ENCODE measurements at regions not wholly inside any gene's neighbourhood (a gene's known extent, or its start where the extent isn't known, plus 50 kb on each side); places are given as distances from the start of the nearest gene placed in this dataset.

GRCh38 chr16:54422159-54422558 is 135.6 kb upstream of the IRX3 start:
- H3K4me1 Mint-ChIP-seq (ENCODE audit: insufficient read depth, unreplicated experiment): peaks cover 39% of the 10 kb centered on the region
- H3K27me3 Mint-ChIP-seq (ENCODE audit: insufficient read depth, unreplicated experiment): no peaks in the 10 kb centered on the region
- intact Hi-C loops (cut with micrococcal nuclease): no loop called here
- no peak overlapping the region for H3K27ac Mint-ChIP-seq (ENCODE audit: low read depth, unreplicated experiment)
- CTCF ChIA-PET: interaction anchor here (1.0 kb wide), 1 partner anchor 887 kb away, joined by 3 read pairs; no protein-coding TSS in a partner anchor
- H3K36me3 Mint-ChIP-seq (ENCODE audit: insufficient read depth, unreplicated experiment): peaks cover 5% of the 10 kb centered on the region
- no peak for DNase-seq (ENCODE audit: unreplicated experiment)
- POLR2A ChIA-PET: interaction anchor here (0.6 to 6.1 kb wide), 6 partner anchors 25 to 508 kb away, joined by 3 to 73 read pairs (median 4); partner anchors contain the start of genes IRX3 and IRX5
- TF ChIP-seq CTCF (IDR thresholded peaks at IDR 0.05; ENCODE audit: unreplicated experiment): no peak
- H3K4me3 Mint-ChIP-seq (ENCODE audit: unreplicated experiment): no peak overlapping the region
- no peaks in the 10 kb centered on the region for H3K9me3 Mint-ChIP-seq (ENCODE audit: unreplicated experiment)
- no TSS peak for BruUV-seq (replicated peaks)

- Mint-ChIP-seq H3K4me1 (ENCODE audit: insufficient read depth, unreplicated experiment) (peaks cover 32% of the 10 kb centered on the region), H3K9me3 (ENCODE audit: unreplicated experiment) (no peaks in the 10 kb centered on the region), H3K27ac (ENCODE audit: low read depth, unreplicated experiment) (no peak overlapping the region), H3K4me3 (ENCODE audit: unreplicated experiment) (no peak overlapping the region), H3K36me3 (ENCODE audit: insufficient read depth, unreplicated experiment) (peaks cover 5% of the 10 kb centered on the region), H3K27me3 (ENCODE audit: insufficient read depth, unreplicated experiment) (no peaks in the 10 kb centered on the region)
- intact Hi-C loops (cut with micrococcal nuclease): no loop called here
- BruUV-seq (replicated peaks): no TSS peak
- TF ChIP-seq CTCF (IDR thresholded peaks at IDR 0.05; ENCODE audit: unreplicated experiment): no peak
- CTCF ChIA-PET: interaction anchor here (0.6 kb wide), 2 partner anchors 344 to 619 kb away, joined by 4 read pairs; no protein-coding TSS in a partner anchor
- POLR2A ChIA-PET: interaction anchor here (0.7 kb wide), 1 partner anchor 505 kb away, joined by 3 read pairs; no protein-coding TSS in a partner anchor
- DNase-seq (ENCODE audit: unreplicated experiment): no peak
Measured at GRCh38 chr16:54421220-54421619, 134.6 kb upstream of the IRX3 start.

- no TSS peak for BruUV-seq (replicated peaks)
- intact Hi-C loops (cut with micrococcal nuclease): no loop called here
- H3K27ac Mint-ChIP-seq (ENCODE audit: low read depth, unreplicated experiment): no peak overlapping the region
- no peak overlapping the region for H3K4me3 Mint-ChIP-seq (ENCODE audit: unreplicated experiment)
- peaks cover 16% of the 10 kb centered on the region for H3K4me1 Mint-ChIP-seq (ENCODE audit: insufficient read depth, unreplicated experiment)
- H3K36me3 Mint-ChIP-seq (ENCODE audit: insufficient read depth, unreplicated experiment): no peaks in the 10 kb centered on the region
- H3K9me3 Mint-ChIP-seq (ENCODE audit: unreplicated experiment): no peaks in the 10 kb centered on the region
- POLR2A ChIA-PET: no interaction called here
- TF ChIP-seq CTCF (IDR thresholded peaks at IDR 0.05; ENCODE audit: unreplicated experiment): no peak
- no peak for DNase-seq (ENCODE audit: unreplicated experiment)
- no peaks in the 10 kb centered on the region for H3K27me3 Mint-ChIP-seq (ENCODE audit: insufficient read depth, unreplicated experiment)
- CTCF ChIA-PET: interaction anchor here (0.6 kb wide), 1 partner anchor 415 kb away, joined by 5 read pairs; no protein-coding TSS in a partner anchor
Measured at GRCh38 chr16:54418903-54419302, 132.3 kb upstream of the IRX3 start.

- peaks cover 4% of the 10 kb centered on the region for H3K4me1 Mint-ChIP-seq (ENCODE audit: insufficient read depth, unreplicated experiment)
Measured at GRCh38 chr16:54417384-54417783, 130.8 kb upstream of the IRX3 start.

More at GRCh38 chr16:54417384-54417783, 130.8 kb upstream of the IRX3 start:
- CTCF ChIA-PET: interaction anchor here (0.6 kb wide), 1 partner anchor 499 kb away, joined by 3 read pairs; no protein-coding TSS in a partner anchor
- TF ChIP-seq CTCF (IDR thresholded peaks at IDR 0.05; ENCODE audit: unreplicated experiment): no peak
- Mint-ChIP-seq H3K36me3 (ENCODE audit: insufficient read depth, unreplicated experiment) (no peaks in the 10 kb centered on the region), H3K27me3 (ENCODE audit: insufficient read depth, unreplicated experiment) (no peaks in the 10 kb centered on the region), H3K27ac (ENCODE audit: low read depth, unreplicated experiment) (no peak overlapping the region), H3K9me3 (ENCODE audit: unreplicated experiment) (no peaks in the 10 kb centered on the region), H3K4me3 (ENCODE audit: unreplicated experiment) (no peak overlapping the region)
- no TSS peak for BruUV-seq (replicated peaks)
- DNase-seq (ENCODE audit: unreplicated experiment): no peak
- intact Hi-C loops (cut with micrococcal nuclease): no loop called here
- POLR2A ChIA-PET: no interaction called here
